ENCODE measurements at regions not wholly inside any gene's neighbourhood (a gene's known extent, or its start where the extent isn't known, plus 50 kb on each side); places are given as distances from the start of the nearest gene placed in this dataset.

GRCh38 chr12:41956353-41956752, 188.3 kb downstream of the GXYLT1 start:
- Histone ChIP-seq H3K4me3 (ENCODE audit: low read length, poor library complexity, severe bottlenecking) (no peak overlapping the region), H3F3A (ENCODE audit: low read depth) (no peaks in the 10 kb centered on the region), H3K36me3 (ENCODE audit: insufficient read depth, low read length) (no peaks in the 10 kb centered on the region), H3K4me2 (ENCODE audit: low read depth, low read length, poor library complexity, severe bottlenecking) (no peak overlapping the region), H4K20me1 (ENCODE audit: insufficient read depth, low read length, poor library complexity, severe bottlenecking) (no peaks in the 10 kb centered on the region), H3K9ac (ENCODE audit: low read depth, low read length, poor library complexity, severe bottlenecking) (no peak overlapping the region), H2AFZ (ENCODE audit: low read length) (no peak overlapping the region), H3K9me2 (replicated peaks; ENCODE audit: low read depth, low read length) (no peaks in the 10 kb centered on the region), H3K27me3 (ENCODE audit: insufficient read depth, low read length, poor library complexity, severe bottlenecking) (no peaks in the 10 kb centered on the region), H3K79me2 (ENCODE audit: insufficient read depth, low read length) (no peaks in the 10 kb centered on the region), H3K9me3 (ENCODE audit: insufficient read depth, low read depth, low read length) (no peaks in the 10 kb centered on the region), H3K4me1 (ENCODE audit: insufficient read depth, low read length, poor library complexity, severe bottlenecking) (no peaks in the 10 kb centered on the region)
- TF ChIP-seq CTCF (conservative IDR thresholded peaks at IDR 0.05; ENCODE audit: low read length), result no peak
- no peak for TF ChIP-seq EZH2phosphoT487 (IDR thresholded peaks at IDR 0.05; ENCODE audit: borderline replicate concordance)

- Histone ChIP-seq H3K9me2 (replicated peaks; ENCODE audit: low read depth, low read length) (no peaks in the 10 kb centered on the region), H3K4me2 (ENCODE audit: low read depth, low read length, poor library complexity, severe bottlenecking) (no peak overlapping the region), H3K4me3 (ENCODE audit: low read length, poor library complexity, severe bottlenecking) (no peak overlapping the region), H3K27me3 (ENCODE audit: insufficient read depth, low read length, poor library complexity, severe bottlenecking) (no peaks in the 10 kb centered on the region), H3K79me2 (ENCODE audit: insufficient read depth, low read length) (no peaks in the 10 kb centered on the region), H3K9ac (ENCODE audit: low read depth, low read length, poor library complexity, severe bottlenecking) (no peak overlapping the region), H3F3A (ENCODE audit: low read depth) (no peaks in the 10 kb centered on the region), H3K9me3 (ENCODE audit: insufficient read depth, low read depth, low read length) (no peaks in the 10 kb centered on the region; the same call in 1 of the 2 replicates), H2AFZ (ENCODE audit: low read length) (no peak overlapping the region), H4K20me1 (ENCODE audit: insufficient read depth, low read length, poor library complexity, severe bottlenecking) (no peaks in the 10 kb centered on the region), H3K4me1 (ENCODE audit: insufficient read depth, low read length, poor library complexity, severe bottlenecking) (no peaks in the 10 kb centered on the region), H3K36me3 (ENCODE audit: insufficient read depth, low read length) (no peaks in the 10 kb centered on the region)
- TF ChIP-seq CTCF (conservative IDR thresholded peaks at IDR 0.05; ENCODE audit: low read length), result no peak
- no peak for TF ChIP-seq EZH2phosphoT487 (IDR thresholded peaks at IDR 0.05; ENCODE audit: borderline replicate concordance)
Measured at GRCh38 chr12:41950455-41950854, 194.2 kb downstream of the GXYLT1 start.

- H3K9ac ChIP-seq (ENCODE audit: low read depth, low read length, poor library complexity, severe bottlenecking), result no peak overlapping the region
- H3K36me3 ChIP-seq (ENCODE audit: insufficient read depth, low read length), result no peaks in the 10 kb centered on the region
- H3K9me2 ChIP-seq (replicated peaks; ENCODE audit: low read depth, low read length), result no peaks in the 10 kb centered on the region
- no peaks in the 10 kb centered on the region for H4K20me1 ChIP-seq (ENCODE audit: insufficient read depth, low read length, poor library complexity, severe bottlenecking)
- H2AFZ ChIP-seq (ENCODE audit: low read length), result no peak overlapping the region
- H3K9me3 ChIP-seq (ENCODE audit: insufficient read depth, low read depth, low read length), result no peaks in the 10 kb centered on the region; the same call in 1 of the 2 replicates
- no peaks in the 10 kb centered on the region for H3K79me2 ChIP-seq (ENCODE audit: insufficient read depth, low read length)
- TF ChIP-seq EZH2phosphoT487 (IDR thresholded peaks at IDR 0.05; ENCODE audit: borderline replicate concordance) (no peak), CTCF (conservative IDR thresholded peaks at IDR 0.05; ENCODE audit: low read length) (no peak)
- no peaks in the 10 kb centered on the region for H3K27me3 ChIP-seq (ENCODE audit: insufficient read depth, low read length, poor library complexity, severe bottlenecking)
- H3K4me2 ChIP-seq (ENCODE audit: low read depth, low read length, poor library complexity, severe bottlenecking), result no peak overlapping the region
- H3K4me1 ChIP-seq (ENCODE audit: insufficient read depth, low read length, poor library complexity, severe bottlenecking), result no peaks in the 10 kb centered on the region
- H3K4me3 ChIP-seq (ENCODE audit: low read length, poor library complexity, severe bottlenecking), result no peak overlapping the region
- no peaks in the 10 kb centered on the region for H3F3A ChIP-seq (ENCODE audit: low read depth)
Measured at GRCh38 chr12:41946106-41946505, 198.6 kb downstream of the GXYLT1 start.

Measured in Loucy (cell line).